ENCODE measurements at regions not wholly inside any gene's neighbourhood (a gene's known extent, or its start where the extent isn't known, plus 50 kb on each side); places are given as distances from the start of the nearest gene placed in this dataset.

GRCh38 chr6:165922309-165922794 lies 245.3 kb downstream of the TBXT start:
- no peaks in the 10 kb centered on the region for H3K4me1 ChIP-seq (ENCODE audit: control insufficient read depth in 2 of 2, insufficient read depth in 2 of 2, low read length in 2 of 2)
- H3K27me3 ChIP-seq (replicated peaks in 1 of 4; ENCODE audit: control extremely low read depth in 1 of 4, control insufficient read depth in 3 of 4, insufficient read depth in 4 of 4, low read length in 3 of 4): no peaks in the 10 kb centered on the region
- WGBS (ENCODE audit: insufficient coverage): 90% methylated on average over 4 of the region's 6 CpGs
- H3K36me3 ChIP-seq (replicated peaks in 1 of 2; ENCODE audit: control extremely low read depth in 1 of 2, control insufficient read depth in 1 of 2, extremely low read depth in 1 of 2, insufficient read depth in 2 of 2, low read length in 1 of 2): no peaks in the 10 kb centered on the region
- H3K4me2 ChIP-seq (replicated peaks; ENCODE audit: low read depth, low read length, poor library complexity, severe bottlenecking): no peak overlapping the region
- TF ChIP-seq EZH2 (IDR thresholded peaks at IDR 0.05; ENCODE audit: borderline replicate concordance, insufficient read depth, low read depth, low read length, poor library complexity, severe bottlenecking): no peak
- TF ChIP-seq CTCF (IDR thresholded peaks at IDR 0.05): no peak
- CTCF ChIA-PET: no interaction called here
- H3K9me3 ChIP-seq (ENCODE audit: control extremely low read depth in 1 of 3, control insufficient read depth in 2 of 3, insufficient read depth in 1 of 3, low read length in 2 of 3): peaks cover 0 to under 1% (median 0%) of the 10 kb centered on the region in 3 donors
- H2AFZ ChIP-seq (ENCODE audit: insufficient read depth, low read depth, low read length, poor library complexity, severe bottlenecking): no peak overlapping the region
- H3K27ac Mint-ChIP-seq: no peak overlapping the region
- no peaks in the 10 kb centered on the region for H3K79me2 ChIP-seq (ENCODE audit: control insufficient read depth, insufficient read depth, low read length)
- no peaks in the 10 kb centered on the region for H3K4me1 Mint-ChIP-seq
- intact Hi-C loops (cut with micrococcal nuclease): no loop called here
- H3K4me3 ChIP-seq (ENCODE audit: control extremely low read depth in 1 of 5, extremely low read depth in 1 of 5, insufficient read depth in 1 of 5, low read depth in 2 of 5, low read length in 4 of 5): no peak overlapping the region
- no peak overlapping the region for H3K9ac ChIP-seq (ENCODE audit: low read length)
- no peaks in the 10 kb centered on the region for H4K20me1 ChIP-seq (ENCODE audit: control insufficient read depth, insufficient read depth, low read length, poor library complexity, severe bottlenecking)
- H3K4me3 Mint-ChIP-seq: no peak overlapping the region
- POLR2A ChIA-PET: no interaction called here
- no peak overlapping the region for H3K27ac ChIP-seq (ENCODE audit: low read length in 2 of 2)
- ATAC-seq (ENCODE audit: low read depth): no peak
- peaks cover 3% of the 10 kb centered on the region for H3K9me3 Mint-ChIP-seq (ENCODE audit: insufficient read depth)
- H3K27me3 Mint-ChIP-seq: peaks cover 13% of the 10 kb centered on the region
- DNase-seq: no peak

- H3K9me3 ChIP-seq (ENCODE audit: control extremely low read depth in 1 of 3, control insufficient read depth in 2 of 3, insufficient read depth in 1 of 3, low read length in 2 of 3): peaks cover 0 to 5% (median 0%) of the 10 kb centered on the region in 3 donors
- no peak for ATAC-seq (ENCODE audit: low read depth)
- CTCF ChIA-PET: no interaction called here
- H3K4me2 ChIP-seq (replicated peaks; ENCODE audit: low read depth, low read length, poor library complexity, severe bottlenecking): no peak overlapping the region
- H3K4me3 Mint-ChIP-seq: no peak overlapping the region
- H3K36me3 ChIP-seq (replicated peaks in 1 of 2; ENCODE audit: control extremely low read depth in 1 of 2, control insufficient read depth in 1 of 2, extremely low read depth in 1 of 2, insufficient read depth in 2 of 2, low read length in 1 of 2): no peaks in the 10 kb centered on the region
- DNase-seq: no peak
- no peak overlapping the region for H3K27ac ChIP-seq (ENCODE audit: low read length in 2 of 2)
- H3K27me3 Mint-ChIP-seq: peaks cover 13% of the 10 kb centered on the region
- H3K9me3 Mint-ChIP-seq (ENCODE audit: insufficient read depth): peaks cover 3% of the 10 kb centered on the region
- H2AFZ ChIP-seq (ENCODE audit: insufficient read depth, low read depth, low read length, poor library complexity, severe bottlenecking): no peak overlapping the region
- H3K79me2 ChIP-seq (ENCODE audit: control insufficient read depth, insufficient read depth, low read length): no peaks in the 10 kb centered on the region
- no peaks in the 10 kb centered on the region for H4K20me1 ChIP-seq (ENCODE audit: control insufficient read depth, insufficient read depth, low read length, poor library complexity, severe bottlenecking)
- 86% methylated on average over 3 of the region's 4 CpGs for WGBS (ENCODE audit: insufficient coverage)
- no peak overlapping the region for H3K9ac ChIP-seq (ENCODE audit: low read length)
- H3K4me3 ChIP-seq (ENCODE audit: control extremely low read depth in 1 of 5, extremely low read depth in 1 of 5, insufficient read depth in 1 of 5, low read depth in 2 of 5, low read length in 4 of 5): no peak overlapping the region
- H3K4me1 ChIP-seq (ENCODE audit: control insufficient read depth in 2 of 2, insufficient read depth in 2 of 2, low read length in 2 of 2): no peaks in the 10 kb centered on the region
- POLR2A ChIA-PET: no interaction called here
- intact Hi-C loops (cut with micrococcal nuclease): no loop called here
- H3K27ac Mint-ChIP-seq: no peak overlapping the region
- H3K27me3 ChIP-seq (replicated peaks in 1 of 4; ENCODE audit: control extremely low read depth in 1 of 4, control insufficient read depth in 3 of 4, insufficient read depth in 4 of 4, low read length in 3 of 4): no peaks in the 10 kb centered on the region
- H3K4me1 Mint-ChIP-seq: no peaks in the 10 kb centered on the region
- TF ChIP-seq EZH2 (IDR thresholded peaks at IDR 0.05; ENCODE audit: borderline replicate concordance, insufficient read depth, low read depth, low read length, poor library complexity, severe bottlenecking): no peak
- TF ChIP-seq CTCF (IDR thresholded peaks at IDR 0.05): no peak
These were observed 246.6 kb downstream of the TBXT start for GRCh38 chr6:165920896-165921671.

Data from B cell (primary cell).